HG03103 (cell line): ENCODE measurements at regions not wholly inside any gene's neighbourhood (a gene's known extent, or its start where the extent isn't known, plus 50 kb on each side); places are given as distances from the start of the nearest gene placed in this dataset.

ENCODE experiments used
- ATAC-seq: cut with Tn5 transposase; IDR thresholded peaks from one replicate; pipeline ENCODE4 v1.9.1; 2021; ENCODE audit warnings: low read depth; ENCODE audit not compliant: unreplicated experiment

- no peak for ATAC-seq
Observed at GRCh38 chr20:10857352-10858070, 183.7 kb upstream of the JAG1 start.

GRCh38 chr20:10861090-10861489 lies 187.3 kb upstream of the JAG1 start:
- ATAC-seq, result no peak

DNA sequence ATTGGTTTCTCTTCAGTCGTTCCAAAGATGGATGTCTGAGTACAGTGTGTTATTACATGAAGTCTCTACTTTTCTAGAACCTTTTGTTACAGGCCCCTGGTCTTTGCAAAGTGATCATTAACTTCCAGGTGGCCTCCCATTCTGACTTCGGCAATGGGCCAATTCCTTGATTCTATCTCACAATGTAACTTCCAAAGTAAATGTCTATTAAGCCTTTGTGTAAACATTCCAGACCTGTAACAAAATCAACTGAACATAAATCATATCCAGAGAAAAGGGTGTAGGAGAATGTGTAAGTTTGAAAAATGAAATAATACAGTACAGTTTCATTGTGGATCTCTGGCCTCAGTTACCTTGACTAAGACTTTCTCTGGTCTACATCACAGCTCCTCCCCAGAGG lies 187.8 kb upstream of the JAG1 start:
- no peak for ATAC-seq

GRCh38 chr20:10863337-10864060 lies 189.7 kb upstream of the JAG1 start:
- ATAC-seq, result no peak

DNA sequence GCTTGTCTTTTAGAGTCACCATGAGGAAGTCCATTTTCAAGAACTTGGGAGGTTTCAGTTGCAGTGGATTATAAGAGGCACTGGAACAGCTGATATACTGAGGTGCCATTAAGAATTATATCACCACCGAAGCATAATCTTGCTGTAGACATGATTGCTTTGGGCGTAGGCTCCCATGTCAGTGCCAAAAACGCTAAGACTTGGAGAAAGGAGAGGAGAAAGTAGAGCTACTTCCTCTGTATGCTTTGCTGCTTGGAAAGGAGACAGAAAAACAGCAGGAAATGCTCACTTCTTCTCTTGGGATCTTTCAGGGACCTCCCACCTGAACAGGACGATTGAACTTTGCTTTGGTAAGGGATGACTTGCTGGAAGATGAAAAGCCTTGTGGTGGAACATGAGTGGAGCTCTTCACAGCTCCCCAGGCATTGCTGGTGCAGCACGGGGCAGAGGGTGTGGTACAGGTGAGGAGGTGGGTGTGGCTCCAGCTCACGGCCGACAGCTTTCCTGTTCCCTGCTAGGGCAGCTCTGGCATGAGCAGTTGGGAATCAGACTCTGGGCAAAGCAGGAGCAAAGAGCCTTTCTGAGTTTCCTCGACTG lies 190.4 kb upstream of the JAG1 start:
- no peak for ATAC-seq

DNA sequence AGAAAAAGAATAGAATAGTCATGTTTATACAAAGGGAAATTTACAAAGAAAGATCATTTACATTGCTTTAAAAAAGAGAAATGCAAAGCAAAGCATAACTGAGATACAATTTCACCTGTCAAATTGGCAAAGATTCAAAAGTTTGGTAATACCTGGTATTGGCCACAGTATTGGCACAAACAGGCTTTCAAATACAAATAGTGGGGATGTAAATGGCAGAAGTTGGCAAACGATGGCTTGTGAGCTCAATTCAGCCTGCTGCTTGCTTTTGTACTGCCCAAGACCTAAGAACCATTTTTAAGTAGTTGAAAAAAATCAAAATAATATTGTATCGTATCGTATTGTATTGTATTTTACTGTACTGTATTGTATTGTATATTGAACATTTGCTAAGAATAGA lies 194.5 kb upstream of the JAG1 start:
- ATAC-seq, result no peak

- ATAC-seq, result no peak
Observed at GRCh38 chr20:10873026-10873425, 199.2 kb upstream of the JAG1 start.

DNA sequence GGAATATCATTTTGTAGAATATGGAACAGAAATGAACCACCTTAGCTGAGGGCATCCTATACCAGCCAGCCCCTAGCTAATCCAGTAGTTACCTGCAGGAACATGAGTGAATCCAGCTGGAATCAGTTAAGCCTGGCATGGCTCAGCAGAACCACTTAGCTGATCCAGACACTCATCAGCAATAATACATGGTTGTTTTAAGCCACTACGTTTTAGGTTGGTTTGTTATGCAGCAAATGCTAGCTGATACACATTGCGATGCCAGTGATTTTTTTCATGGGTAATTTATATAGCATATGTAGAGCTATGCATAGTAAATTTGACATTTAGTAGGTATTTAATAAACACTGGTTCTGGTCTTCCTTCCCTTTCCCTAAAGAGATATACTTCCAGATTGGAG lies 201.9 kb upstream of the JAG1 start:
- ATAC-seq, result no peak

GRCh38 chr20:10876558-10876957 lies 202.8 kb upstream of the JAG1 start:
- ATAC-seq, result no peak

DNA sequence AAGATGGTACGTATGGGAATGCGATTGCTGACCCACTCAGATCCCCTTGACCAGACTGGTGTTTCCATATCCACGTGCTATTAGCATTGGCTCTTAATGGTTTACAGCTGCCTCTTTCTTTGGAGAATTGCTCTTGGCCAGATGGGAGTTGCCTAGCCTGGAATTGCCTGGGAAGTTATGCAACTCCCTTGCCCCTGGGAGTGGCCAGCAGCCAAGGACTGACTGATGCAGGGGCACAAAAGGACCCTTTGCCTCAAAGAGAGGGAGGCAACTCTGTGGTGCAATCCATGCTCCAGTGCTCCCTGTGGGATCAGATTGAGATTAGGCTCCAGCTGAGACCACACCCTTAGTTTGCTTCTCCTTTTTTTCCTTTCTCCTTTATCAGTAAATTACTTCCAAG lies 203.5 kb upstream of the JAG1 start:
- no peak for ATAC-seq

DNA sequence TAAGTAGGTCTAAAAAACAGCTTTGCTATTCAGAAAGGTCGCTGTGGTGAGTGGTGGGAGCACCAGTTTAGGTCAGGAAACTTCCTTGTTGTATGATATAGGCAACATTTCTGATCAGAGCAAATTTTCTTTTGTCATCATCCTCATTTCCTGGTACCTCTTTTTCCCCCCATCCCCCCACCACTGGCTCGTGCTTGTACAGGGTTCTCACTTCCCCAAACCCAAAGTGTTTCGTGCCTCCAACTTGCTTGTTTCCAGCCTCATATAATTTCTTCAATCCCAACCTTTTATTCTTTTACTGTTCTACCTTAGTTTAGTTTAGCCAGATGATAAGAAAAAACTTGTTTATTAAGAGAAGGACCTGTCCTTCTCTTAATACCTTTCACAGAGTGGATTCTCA lies 209.4 kb upstream of the JAG1 start:
- no peak for ATAC-seq

DNA sequence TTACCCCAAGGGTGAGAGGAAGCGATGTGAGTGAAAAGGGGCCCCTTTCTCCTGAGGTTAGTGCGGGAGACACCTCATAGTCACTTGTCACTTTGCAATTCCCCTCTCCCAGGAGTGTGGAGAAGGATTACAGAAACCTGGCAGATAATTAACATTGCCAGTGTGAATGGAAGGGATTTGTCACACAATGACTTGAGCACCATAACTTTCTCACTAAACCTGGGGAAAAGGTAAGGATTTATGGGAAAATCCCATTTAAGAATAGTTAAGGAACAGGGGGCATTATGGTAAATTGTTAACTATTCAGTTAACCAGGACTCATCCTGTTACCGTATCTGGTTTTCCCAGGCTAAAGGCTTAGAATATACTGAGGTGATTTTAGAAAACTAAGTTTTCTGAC lies 219.5 kb upstream of the JAG1 start:
- ATAC-seq, result no peak

GRCh38 chr20:10897336-10897735 lies 223.5 kb upstream of the JAG1 start:
- ATAC-seq, result no peak

DNA sequence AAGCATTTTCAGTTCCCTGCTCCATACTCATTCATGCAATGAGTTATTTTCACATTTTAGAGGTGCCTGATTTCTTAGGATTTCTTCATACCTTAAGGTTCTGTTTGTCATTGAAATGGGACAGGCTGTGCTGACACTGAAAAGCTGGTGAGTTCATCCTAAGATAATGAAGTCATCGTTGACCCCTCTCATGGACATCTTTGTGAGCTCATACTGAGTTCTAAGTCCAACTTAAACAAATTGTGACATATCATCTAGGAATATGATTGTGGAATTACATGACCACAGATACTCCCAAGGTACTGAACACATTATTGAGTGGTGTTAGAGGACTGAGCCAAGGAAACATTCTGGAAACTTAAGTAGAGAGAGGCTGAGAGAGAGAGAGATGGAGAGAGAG lies 224.8 kb upstream of the JAG1 start:
- no peak for ATAC-seq

DNA sequence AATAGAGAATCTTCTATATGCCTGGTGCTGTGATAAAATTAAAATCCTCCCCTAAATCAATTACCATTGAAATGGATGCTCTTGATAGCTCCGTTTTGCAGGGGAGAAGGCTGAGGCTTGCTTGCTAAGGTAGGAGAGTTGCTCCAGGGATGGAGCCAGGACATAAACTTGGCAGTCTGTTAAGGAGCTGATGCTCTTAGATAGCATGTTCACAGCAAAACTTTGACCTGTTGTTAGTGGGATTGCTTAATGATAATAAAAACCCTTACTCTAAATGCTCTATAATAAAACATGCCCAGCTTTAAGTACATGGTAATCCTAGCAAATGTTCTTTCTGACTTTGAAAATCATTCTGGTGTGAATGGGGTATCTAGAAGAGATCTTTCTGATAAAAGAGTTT lies 228.4 kb upstream of the JAG1 start:
- no peak for ATAC-seq

- ATAC-seq, result no peak
Observed at GRCh38 chr20:10902576-10903282, 228.9 kb upstream of the JAG1 start.

- no peak for ATAC-seq
Observed at GRCh38 chr20:10906834-10907233, 233.0 kb upstream of the JAG1 start.

GRCh38 chr20:10909803-10910202 lies 236.0 kb upstream of the JAG1 start:
- no peak for ATAC-seq

DNA sequence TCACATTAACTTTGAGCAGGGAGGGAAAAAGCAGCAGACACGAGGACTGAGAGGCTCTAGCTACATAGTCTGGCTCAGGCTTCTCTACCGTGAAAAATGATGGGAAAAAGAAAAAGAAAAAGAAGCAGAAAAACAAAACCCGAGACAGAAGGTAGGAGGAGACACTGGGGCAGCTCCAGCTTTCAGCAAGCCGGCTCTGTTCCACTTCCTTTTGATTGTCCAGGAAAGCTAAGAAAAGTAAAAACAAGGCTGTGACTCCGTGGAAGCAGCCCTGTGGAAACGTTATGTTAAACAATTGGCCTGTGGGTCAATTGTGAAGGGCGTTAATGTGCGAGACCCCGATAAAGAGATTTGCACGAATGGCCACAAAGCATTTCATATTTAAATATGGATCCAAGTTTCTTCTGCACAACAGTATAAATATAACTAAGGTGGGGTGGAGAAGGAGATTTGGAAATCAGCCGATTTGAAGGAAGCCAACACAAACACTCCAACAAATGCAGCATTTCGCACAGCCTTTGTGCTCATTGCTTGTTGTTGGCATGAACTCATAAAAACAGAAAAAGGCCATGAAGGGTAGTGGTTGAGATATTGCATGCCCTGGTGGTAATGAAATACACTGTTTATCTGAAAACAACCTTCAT lies 236.9 kb upstream of the JAG1 start:
- no peak for ATAC-seq

- no peak for ATAC-seq
Observed at GRCh38 chr20:10911298-10911697, 237.5 kb upstream of the JAG1 start.

- no peak for ATAC-seq
Observed at GRCh38 chr20:10915815-10916214, 242.0 kb upstream of the JAG1 start.
